ENCODE measurements at regions not wholly inside any gene's neighbourhood (a gene's known extent, or its start where the extent isn't known, plus 50 kb on each side); places are given as distances from the start of the nearest gene placed in this dataset.

GRCh38 chr2:234399451-234400246, 97.2 kb downstream of the ARL4C start:
- TF ChIP-seq EP300 (IDR thresholded peaks at IDR 0.05), result no peak
- no peak for TF ChIP-seq POLR2AphosphoS5 (IDR thresholded peaks at IDR 0.05)
- no peak for TF ChIP-seq CTCF (IDR thresholded peaks at IDR 0.05)
- TF ChIP-seq POLR2A (IDR thresholded peaks at IDR 0.05; ENCODE audit: low read depth), result no peak
- no peak for DNase-seq (ENCODE audit: extremely low spot score)
- Histone ChIP-seq H3K27me3 (peaks cover 0 to 12% (median 0%) of the 10 kb centered on the region in 4 donors), H3K4me3 (no peak overlapping the region), H3K36me3 (no peaks in the 10 kb centered on the region), H3K4me1 (no peaks in the 10 kb centered on the region), H3K9me3 (no peaks in the 10 kb centered on the region), H3K27ac (replicated peaks in 1 of 4) (no peak overlapping the region)
- intact Hi-C loops (cut with DNase I), result no loop called here
- WGBS, result 79% methylated on average over 11 of the region's 11 CpGs

- H3K4me3 ChIP-seq, result no peak overlapping the region
- intact Hi-C loops (cut with DNase I), result no loop called here
- WGBS, result 86% methylated on average over 3 of the region's 3 CpGs
Measured at GRCh38 chr2:234398531-234398930, 98.3 kb downstream of the ARL4C start.

GRCh38 chr2:234395891-234396420, 100.9 kb downstream of the ARL4C start:
- Histone ChIP-seq H3K36me3 (no peaks in the 10 kb centered on the region), H3K27me3 (peaks cover 0 to 7% (median 0%) of the 10 kb centered on the region in 4 donors), H3K4me3 (no peak overlapping the region), H3K27ac (replicated peaks in 1 of 4) (no peak overlapping the region), H3K9me3 (no peaks in the 10 kb centered on the region), H3K4me1 (no peaks in the 10 kb centered on the region)
- intact Hi-C loops (cut with DNase I), result no loop called here
- no peak for TF ChIP-seq POLR2A (IDR thresholded peaks at IDR 0.05; ENCODE audit: low read depth)
- no peak for TF ChIP-seq CTCF (IDR thresholded peaks at IDR 0.05)
- TF ChIP-seq EP300 (IDR thresholded peaks at IDR 0.05), result no peak
- TF ChIP-seq POLR2AphosphoS5 (IDR thresholded peaks at IDR 0.05), result no peak
- DNase-seq (ENCODE audit: extremely low spot score), result no peak
- WGBS, result no CpG with 5 or more reads among the region's 6 CpGs

More at GRCh38 chr2:234398531-234398930, 98.3 kb downstream of the ARL4C start:
- no peak for DNase-seq (ENCODE audit: extremely low spot score)
- no peaks in the 10 kb centered on the region for H3K36me3 ChIP-seq
- H3K9me3 ChIP-seq, result no peaks in the 10 kb centered on the region
- TF ChIP-seq CTCF (IDR thresholded peaks at IDR 0.05), result no peak
- H3K27ac ChIP-seq (replicated peaks in 1 of 4), result no peak overlapping the region
- H3K4me1 ChIP-seq, result no peaks in the 10 kb centered on the region
- H3K27me3 ChIP-seq, result peaks cover 0 to 12% (median 0%) of the 10 kb centered on the region in 4 donors

GRCh38 chr2:234394450-234394849, 102.4 kb downstream of the ARL4C start:
- WGBS, result 94% methylated on average over 4 of the region's 4 CpGs
- Histone ChIP-seq H3K36me3 (no peaks in the 10 kb centered on the region), H3K9me3 (no peaks in the 10 kb centered on the region), H3K4me3 (no peak overlapping the region), H3K27me3 (peaks cover 0 to 7% (median 0%) of the 10 kb centered on the region in 4 donors), H3K27ac (replicated peaks in 1 of 4) (no peak overlapping the region), H3K4me1 (no peaks in the 10 kb centered on the region)
- no peak for DNase-seq (ENCODE audit: extremely low spot score)
- intact Hi-C loops (cut with DNase I), result no loop called here
- TF ChIP-seq EP300 (IDR thresholded peaks at IDR 0.05) (no peak), POLR2A (IDR thresholded peaks at IDR 0.05; ENCODE audit: low read depth) (no peak), POLR2AphosphoS5 (IDR thresholded peaks at IDR 0.05) (no peak), CTCF (IDR thresholded peaks at IDR 0.05) (no peak)

All from esophagus muscularis mucosa (tissue), 4 donors.